ENCODE measurements at regions not wholly inside any gene's neighbourhood (a gene's known extent, or its start where the extent isn't known, plus 50 kb on each side); places are given as distances from the start of the nearest gene placed in this dataset.

DNA sequence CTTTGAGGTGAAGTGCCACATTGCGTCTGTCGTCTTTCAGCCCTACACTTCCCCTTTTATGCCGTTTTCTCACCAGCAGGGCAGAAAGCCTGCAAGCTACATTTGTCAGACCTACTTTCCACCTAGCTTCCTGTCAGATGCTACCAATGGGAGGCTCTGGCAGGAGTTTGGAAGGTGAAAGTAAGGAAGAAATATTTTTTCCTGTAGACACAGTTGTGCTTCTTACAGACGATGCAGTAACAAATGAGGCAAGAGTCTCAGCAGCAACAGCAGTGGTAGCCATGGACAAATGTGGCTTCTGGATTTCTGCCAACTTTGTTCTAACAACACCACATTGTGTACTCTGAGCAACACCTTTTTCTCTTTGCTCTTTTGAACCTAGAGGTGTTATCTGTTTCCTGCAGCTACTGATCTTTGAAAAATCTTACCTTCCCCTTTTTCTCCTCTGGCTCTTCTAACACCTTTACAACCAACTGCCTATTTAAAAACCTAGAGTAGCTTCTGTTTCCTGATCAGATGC lies 70.6 kb upstream of the STT3B start:
- no peak for TF ChIP-seq EP300 (IDR thresholded peaks at IDR 0.05)
- no peak for TF ChIP-seq POLR2A (IDR thresholded peaks at IDR 0.05)
- TF ChIP-seq CTCF (IDR thresholded peaks at IDR 0.05): no peak
- TF ChIP-seq POLR2AphosphoS5 (IDR thresholded peaks at IDR 0.05): no peak
- Histone ChIP-seq H3K27ac (no peak overlapping the region), H3K4me3 (no peak overlapping the region), H3K4me1 (peaks cover 0 to 4% (median 0%) of the 10 kb centered on the region in 3 donors), H3K9me3 (peaks cover 0 to 5% (median 0%) of the 10 kb centered on the region in 3 donors), H3K27me3 (no peaks in the 10 kb centered on the region), H3K36me3 (no peaks in the 10 kb centered on the region)
- ATAC-seq: no peak
- 61 to 66% methylated on average over 4 of the region's 4 CpGs for WGBS, 2 donors (ENCODE audit: low coverage in 1 of 2)

- Histone ChIP-seq H3K36me3 (no peaks in the 10 kb centered on the region), H3K4me1 (peaks cover 0 to 4% (median 0%) of the 10 kb centered on the region in 3 donors), H3K9me3 (no peaks in the 10 kb centered on the region), H3K27ac (no peak overlapping the region), H3K27me3 (no peaks in the 10 kb centered on the region), H3K4me3 (no peak overlapping the region)
- no peak for ATAC-seq
- no peak for TF ChIP-seq POLR2AphosphoS5 (IDR thresholded peaks at IDR 0.05)
- no peak for TF ChIP-seq EP300 (IDR thresholded peaks at IDR 0.05)
Measured at GRCh38 chr3:31465999-31466398, 66.7 kb upstream of the STT3B start.

DNA sequence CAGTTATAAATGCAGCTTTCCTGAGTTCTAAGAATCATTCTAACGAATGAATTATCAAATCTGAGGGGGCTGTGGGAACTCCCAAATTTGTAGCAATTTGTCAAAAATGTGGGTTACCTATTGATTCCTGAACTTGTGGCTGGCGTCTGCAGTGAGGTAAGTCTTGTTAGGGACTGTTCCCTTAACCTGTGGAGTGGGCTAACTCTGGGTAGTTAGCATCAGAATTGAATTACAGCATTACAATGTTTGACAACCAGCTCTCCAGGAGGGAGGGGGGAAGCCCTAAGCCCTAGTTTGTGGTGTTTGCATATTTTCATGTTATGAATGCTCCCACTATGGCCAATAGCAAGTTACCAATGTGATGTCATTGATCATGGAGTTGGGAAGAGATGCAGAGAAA lies 65.9 kb upstream of the STT3B start:
- TF ChIP-seq CTCF (IDR thresholded peaks at IDR 0.05) (no peak), EP300 (IDR thresholded peaks at IDR 0.05) (no peak), POLR2A (IDR thresholded peaks at IDR 0.05) (no peak), POLR2AphosphoS5 (IDR thresholded peaks at IDR 0.05) (no peak)
- Histone ChIP-seq H3K36me3 (no peaks in the 10 kb centered on the region), H3K4me1 (peaks cover 0 to 2% (median 0%) of the 10 kb centered on the region in 3 donors), H3K4me3 (no peak overlapping the region), H3K27ac (no peak overlapping the region), H3K9me3 (no peaks in the 10 kb centered on the region), H3K27me3 (no peaks in the 10 kb centered on the region)
- ATAC-seq: no peak
- WGBS, 2 donors (ENCODE audit: low coverage in 1 of 2): 72 to 94% methylated on average over 2 of the region's 2 CpGs

GRCh38 chr3:31468433-31468832 lies 64.3 kb upstream of the STT3B start:
- H3K9me3 ChIP-seq: no peaks in the 10 kb centered on the region
- TF ChIP-seq CTCF (IDR thresholded peaks at IDR 0.05) (no peak), POLR2AphosphoS5 (IDR thresholded peaks at IDR 0.05) (no peak), POLR2A (IDR thresholded peaks at IDR 0.05) (no peak), EP300 (IDR thresholded peaks at IDR 0.05) (no peak)
- H3K4me3 ChIP-seq: no peak overlapping the region
- WGBS, 2 donors (ENCODE audit: low coverage in 1 of 2): 83 to 93% methylated on average over 3 of the region's 3 CpGs
- H3K4me1 ChIP-seq: no peaks in the 10 kb centered on the region
- no peak overlapping the region for H3K27ac ChIP-seq
- ATAC-seq: no peak
- H3K36me3 ChIP-seq: no peaks in the 10 kb centered on the region
- no peaks in the 10 kb centered on the region for H3K27me3 ChIP-seq

DNA sequence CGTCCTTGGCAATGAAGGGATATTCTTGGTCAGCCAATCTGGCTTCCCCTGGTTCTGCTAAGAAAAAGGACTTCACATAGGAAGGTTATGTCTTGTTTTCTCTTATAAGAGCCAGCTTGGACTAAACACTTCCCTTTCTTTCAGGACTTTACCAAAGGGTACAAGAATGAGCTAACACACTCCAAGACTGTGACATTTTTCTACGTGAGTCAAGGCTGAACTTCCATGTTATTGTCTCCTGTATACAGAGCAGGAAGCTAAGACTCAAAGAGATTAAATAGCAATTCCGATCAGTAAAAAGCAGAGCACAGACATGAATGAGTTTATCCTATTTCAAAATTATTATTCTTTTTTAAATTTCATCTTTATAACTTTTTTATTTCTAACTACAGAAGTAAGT lies 63.3 kb upstream of the STT3B start:
- H3K9me3 ChIP-seq: no peaks in the 10 kb centered on the region
- no peak for TF ChIP-seq POLR2A (IDR thresholded peaks at IDR 0.05)
- TF ChIP-seq POLR2AphosphoS5 (IDR thresholded peaks at IDR 0.05): no peak
- TF ChIP-seq EP300 (IDR thresholded peaks at IDR 0.05): no peak
- TF ChIP-seq CTCF (IDR thresholded peaks at IDR 0.05): no peak
- H3K27ac ChIP-seq: no peak overlapping the region
- no peak overlapping the region for H3K4me3 ChIP-seq
- WGBS, 2 donors (ENCODE audit: low coverage in 1 of 2): 73 to 85% methylated on average over 3 of the region's 3 CpGs
- ATAC-seq: no peak
- H3K4me1 ChIP-seq: no peaks in the 10 kb centered on the region
- H3K27me3 ChIP-seq: no peaks in the 10 kb centered on the region
- no peaks in the 10 kb centered on the region for H3K36me3 ChIP-seq
